ENCODE measurements at regions not wholly inside any gene's neighbourhood (a gene's known extent, or its start where the extent isn't known, plus 50 kb on each side); places are given as distances from the start of the nearest gene placed in this dataset.
A peak's percentile ranks its signal among the peaks of the same experiment; 100 is the strongest.
"Not testable (repeated sequence)": the region's sequence is repeated elsewhere in the genome, so short reads cannot be mapped to it uniquely, and the experiment has no call there.

DNA sequence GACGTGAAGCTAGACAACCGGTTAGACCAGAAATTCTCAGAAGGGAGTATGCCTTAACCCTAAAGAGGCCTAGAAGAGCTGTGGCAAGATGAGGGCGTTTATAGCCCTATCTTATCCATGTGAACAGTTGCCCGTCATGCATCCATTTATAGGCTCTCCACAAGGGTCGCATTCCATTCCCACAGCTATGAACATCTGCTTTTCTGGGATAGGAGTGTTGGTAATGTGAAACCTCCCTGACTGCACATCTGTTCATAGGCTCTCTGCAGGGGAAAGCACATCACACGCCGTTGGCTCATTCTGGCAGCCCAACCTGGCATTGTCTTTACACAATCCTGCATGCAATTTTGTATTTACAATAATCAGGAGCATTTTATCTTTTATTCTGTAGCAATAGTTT lies 485.6 kb downstream of the ACTR3B start:
- DNase-seq = not testable (repeated sequence)

DNA sequence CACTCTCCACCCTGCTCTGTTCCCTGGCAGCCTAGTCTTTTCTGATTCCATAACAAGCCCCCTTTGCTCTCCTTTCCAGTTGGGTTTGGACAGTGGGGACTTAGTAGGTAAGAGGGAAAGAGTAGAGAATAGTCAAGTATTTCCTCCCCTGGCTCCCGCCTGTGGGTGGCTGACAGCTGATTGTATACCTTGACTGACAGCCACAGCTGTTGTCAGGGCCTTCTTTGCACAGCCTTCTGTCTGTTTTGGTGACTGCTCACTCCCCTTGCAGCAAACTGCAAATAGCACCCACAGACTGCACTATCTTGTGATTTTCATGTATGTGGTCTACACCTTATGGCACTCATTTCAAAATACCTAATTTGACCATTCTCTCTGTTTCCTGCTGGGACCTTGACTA lies 486.3 kb downstream of the ACTR3B start:
- DNase-seq = no peak

DNA sequence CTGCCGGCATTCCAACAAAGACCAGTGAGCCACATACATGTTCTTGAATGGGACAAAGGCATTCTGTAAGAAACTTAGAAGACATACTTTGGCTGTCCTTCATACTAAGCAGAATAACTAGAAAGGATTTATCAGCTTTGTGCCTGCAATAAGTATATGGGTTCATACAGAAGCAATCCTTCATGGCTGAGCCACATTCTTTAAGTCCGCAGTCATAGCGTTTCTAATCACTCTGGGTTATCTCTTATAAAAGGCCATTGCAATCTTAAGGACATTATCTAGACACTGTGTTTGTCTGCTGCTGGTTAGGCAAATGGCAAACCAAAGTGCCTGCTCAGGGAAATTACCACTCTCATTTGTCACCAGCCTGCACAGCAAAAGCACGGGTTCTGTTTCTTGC lies 488.4 kb downstream of the ACTR3B start:
- no peak for DNase-seq

DNA sequence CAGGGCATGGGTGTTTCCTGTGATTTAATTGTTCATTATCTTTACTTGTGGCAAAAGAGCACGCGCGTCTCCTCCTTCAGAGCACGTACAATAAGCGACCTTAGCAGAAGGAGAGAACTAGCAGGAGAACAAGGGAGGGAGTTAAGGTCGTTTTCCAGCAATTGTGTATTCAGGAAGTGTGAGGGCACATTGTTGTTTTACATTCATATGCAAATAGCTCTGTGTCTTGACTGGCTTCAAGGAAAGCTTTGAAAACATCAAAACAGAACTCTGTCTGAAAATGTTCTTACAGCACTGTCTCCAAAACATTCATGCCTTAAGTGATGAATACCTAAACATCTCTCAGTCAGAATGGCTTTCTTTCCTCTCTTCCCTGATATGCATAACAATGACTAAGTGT lies 499.1 kb downstream of the ACTR3B start:
- DNase-seq = no peak

DNA sequence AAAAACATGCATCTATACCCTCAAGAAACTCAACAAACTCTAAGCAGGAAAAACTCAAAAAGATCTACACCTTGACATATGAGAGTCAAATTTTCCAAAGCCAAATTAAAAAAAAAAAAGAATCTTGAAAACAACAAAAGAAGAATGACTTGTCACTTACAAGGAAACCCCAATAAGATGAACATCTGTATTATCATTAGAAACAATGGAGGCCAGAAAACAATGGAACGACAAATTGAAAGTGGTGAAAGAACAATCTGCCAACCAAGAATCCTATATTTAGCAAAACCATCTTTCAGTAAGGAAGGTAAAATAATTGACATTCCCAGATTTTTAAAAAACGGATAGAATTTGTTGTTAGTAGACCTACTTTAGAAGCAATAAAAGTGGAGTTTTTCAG lies 516.8 kb downstream of the ACTR3B start:
- DNase-seq = no peak

DNA sequence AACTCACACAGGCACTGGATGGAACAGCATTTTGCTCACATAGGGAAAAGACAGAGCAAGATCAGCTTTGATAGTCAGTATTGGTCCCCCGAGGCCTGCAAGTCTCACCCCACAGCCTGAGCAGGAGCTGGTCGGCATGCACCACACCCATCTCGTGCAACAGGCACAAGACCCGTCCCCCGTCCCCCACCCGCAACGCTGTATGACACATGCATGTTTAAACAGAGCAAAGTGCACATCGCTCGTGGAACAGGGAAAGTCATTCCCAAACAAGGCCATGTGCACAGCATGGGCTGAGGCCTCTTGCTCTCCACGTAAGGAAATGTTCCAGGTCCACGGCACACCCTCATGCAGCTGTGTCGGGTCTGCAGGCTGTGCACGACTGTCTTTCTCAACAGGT lies 527.2 kb downstream of the ACTR3B start:
- no peak for DNase-seq

DNA sequence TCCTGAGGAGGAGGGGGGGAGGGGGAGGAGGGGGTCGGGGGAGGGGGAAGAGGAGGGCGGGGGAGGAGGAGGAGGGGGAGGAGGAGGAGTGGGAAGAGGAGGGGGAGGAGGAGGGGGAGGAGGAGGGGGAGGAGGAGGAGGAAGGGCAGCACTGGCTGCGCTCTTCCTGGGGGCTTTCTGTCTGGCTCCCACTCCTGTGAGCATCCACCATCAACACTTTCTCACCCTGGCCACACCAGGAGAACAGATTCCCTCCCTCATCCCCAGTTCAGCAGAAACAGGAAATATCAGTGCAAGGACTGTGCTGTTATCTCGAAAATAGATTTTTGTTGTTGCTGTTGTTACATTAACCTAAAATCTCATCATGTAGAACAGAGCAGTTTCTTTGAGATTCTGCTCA lies 530.5 kb downstream of the ACTR3B start:
- DNase-seq = no peak

DNA sequence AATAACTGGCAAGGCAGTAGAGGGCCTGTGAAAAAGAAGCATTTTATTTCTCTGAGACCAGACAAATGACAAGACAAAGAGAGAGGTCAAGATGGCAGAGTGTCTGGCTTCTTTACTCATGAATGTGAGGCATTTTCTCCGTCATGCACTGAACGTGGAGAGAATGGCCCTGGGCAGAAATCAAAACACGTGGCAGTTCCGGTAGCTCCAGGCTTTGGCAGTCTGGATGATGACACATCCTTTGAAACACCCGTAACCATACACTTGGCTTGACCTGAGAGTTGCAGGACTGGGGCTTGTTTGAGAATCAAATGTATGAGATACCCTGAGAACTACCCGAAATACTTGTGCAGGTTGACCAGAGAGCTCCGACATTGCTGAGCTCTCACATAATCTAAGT lies 537.6 kb downstream of the ACTR3B start:
- DNase-seq = no peak

DNA sequence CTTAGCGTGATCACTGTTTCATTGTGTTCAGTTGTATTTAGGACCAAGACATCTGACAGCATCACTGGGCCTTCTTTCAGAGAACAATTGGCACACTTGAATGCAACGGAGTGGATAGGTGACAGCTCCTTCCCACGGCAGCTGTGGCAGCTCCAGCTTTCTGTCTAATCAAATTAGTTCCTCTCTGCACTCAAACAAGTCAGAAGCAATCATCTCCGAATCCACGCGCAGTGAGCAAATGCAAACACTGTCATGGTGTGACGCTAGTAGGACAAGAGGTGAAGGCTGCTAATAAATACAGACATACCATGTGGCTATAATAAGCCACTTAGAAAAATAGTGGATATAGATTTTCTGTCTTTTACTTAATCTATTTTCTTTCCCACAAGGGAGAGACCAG lies 542.4 kb downstream of the ACTR3B start:
- DNase-seq = no peak

DNA sequence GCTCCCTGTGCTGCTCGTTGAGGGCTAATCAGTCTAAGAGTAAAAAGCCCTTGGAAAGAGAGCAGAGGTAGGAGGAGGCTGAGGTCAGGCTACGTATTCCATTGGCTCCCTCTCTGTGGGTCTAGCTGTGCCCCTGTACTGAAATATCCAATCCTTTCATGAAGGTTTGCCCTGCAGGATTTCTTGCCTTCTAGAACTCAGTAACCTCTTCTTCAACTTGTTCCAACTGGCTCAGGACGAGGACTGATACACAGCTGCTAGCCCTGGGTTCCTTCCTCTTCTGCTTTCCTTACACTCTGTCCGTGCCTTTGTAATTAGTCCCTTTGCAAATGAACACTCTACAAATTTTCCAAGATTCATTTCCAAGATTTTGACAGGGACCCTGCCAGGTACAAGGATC lies 560.5 kb downstream of the ACTR3B start:
- DNase-seq = no peak

DNA sequence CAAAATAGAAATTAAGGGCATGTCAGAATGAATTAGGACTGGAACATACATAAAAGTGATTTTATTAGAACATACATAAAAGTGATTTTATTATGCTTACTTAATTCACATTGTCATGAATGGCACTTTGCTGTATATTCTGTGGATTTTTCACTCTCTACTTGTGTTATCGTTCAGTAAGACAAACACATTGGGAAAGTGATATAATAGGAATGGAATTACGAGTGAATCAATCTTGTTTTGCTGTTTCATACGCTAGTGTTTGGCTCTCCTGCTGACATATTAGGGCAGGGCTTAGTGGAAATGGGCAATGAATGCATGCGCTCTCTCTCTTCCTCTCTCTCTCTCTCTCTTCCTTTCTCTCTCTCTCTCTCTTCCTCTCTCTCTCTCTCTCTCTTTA lies 561.1 kb downstream of the ACTR3B start:
- no peak for DNase-seq

DNA sequence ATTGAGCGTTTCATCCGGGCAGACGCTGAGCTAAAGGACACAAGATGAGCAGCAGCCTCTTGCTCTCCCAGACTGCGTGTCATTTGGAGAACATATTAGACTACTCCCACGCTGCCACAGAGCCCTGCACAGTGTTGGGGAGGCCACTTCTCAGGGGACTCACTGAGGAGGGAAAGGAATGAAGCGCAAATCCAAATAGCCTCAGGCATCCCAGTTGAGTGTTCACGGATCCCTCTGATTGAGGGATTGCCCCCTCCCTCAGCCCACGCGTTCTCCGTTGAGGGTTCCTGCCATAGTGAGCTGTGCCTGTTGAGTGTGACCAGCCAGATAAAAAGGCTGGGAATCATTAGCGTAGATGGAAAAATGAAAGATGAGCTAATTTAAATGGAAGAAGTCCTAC lies 563.4 kb downstream of the ACTR3B start:
- no peak for DNase-seq

DNA sequence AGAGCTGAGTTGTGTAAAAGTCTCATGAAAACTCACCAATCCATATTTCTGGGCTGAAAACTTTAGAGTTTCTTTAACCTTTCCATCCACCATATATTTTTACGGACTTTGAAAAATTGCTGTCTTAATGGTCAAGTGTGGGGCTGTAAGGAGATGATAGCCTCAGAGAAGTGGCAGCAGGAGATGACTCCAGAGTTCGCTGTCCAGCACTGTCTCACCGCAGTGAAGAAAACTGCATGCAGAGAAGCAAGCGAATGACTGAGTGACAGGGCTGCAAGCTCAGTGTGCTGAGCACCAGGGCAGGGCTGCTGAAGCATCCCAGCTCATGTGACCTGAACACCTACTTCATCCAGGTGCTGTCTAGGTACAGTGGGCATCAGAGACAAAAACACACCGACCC lies 564.5 kb downstream of the ACTR3B start:
- DNase-seq = no peak

DNA sequence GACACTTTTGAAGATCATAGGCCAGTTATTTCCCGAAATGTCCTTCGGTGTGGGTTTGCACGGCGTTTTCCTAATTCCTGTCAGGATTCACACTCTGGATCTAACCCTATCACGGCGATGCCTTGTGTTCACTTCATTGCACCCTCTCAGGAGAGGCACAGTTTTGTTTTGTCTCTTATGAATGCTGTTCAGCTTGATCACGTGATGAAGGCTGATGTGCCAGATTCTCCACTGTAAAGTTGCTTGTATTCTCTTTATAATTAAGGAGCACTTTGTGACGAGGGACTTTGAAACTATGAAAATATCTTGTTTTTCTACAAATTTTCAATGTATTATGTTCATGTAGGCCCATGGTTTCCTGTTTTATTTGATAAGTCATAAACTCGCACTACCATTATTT lies 568.1 kb downstream of the ACTR3B start:
- DNase-seq = no peak

DNA sequence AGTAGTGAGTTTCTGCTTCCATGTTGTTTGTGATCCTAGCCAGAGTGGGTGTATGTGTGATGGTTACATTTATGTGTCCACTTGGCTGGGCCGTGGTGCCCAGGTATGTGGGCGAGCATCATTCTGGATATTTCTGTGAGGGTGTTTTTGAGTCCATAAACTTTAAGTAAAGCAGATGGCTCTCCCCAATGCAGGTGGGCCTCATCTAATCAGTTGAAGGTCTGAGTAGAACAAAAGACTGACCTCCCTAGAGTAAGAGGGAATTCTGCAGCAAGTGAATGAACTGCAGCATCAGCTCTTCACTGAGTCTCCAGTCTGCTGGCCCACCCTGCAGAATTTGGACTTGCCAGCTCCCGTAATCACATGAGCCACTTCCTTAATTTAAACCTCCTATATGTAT lies 571.9 kb downstream of the ACTR3B start:
- DNase-seq = no peak

DNA sequence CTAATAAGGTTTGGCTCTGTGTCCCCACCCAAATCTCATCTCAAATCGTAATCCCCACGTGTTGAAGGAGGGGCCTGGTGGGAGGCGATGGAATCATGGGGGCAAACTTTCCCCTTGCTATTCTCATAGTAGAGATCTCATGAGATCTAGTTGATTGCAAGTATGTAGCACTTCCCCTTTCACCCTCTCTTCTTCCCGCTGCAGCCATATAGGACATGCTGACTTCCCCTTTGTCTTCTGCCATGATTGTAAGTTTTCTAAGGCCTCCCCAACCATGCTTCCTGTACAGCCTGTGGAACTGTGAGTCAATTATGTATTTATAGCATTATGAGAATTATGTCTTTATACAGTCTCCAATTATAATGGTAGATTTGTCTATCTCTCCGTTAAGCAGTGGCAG lies 594.5 kb downstream of the ACTR3B start:
- DNase-seq = peak; percentile 1

DNA sequence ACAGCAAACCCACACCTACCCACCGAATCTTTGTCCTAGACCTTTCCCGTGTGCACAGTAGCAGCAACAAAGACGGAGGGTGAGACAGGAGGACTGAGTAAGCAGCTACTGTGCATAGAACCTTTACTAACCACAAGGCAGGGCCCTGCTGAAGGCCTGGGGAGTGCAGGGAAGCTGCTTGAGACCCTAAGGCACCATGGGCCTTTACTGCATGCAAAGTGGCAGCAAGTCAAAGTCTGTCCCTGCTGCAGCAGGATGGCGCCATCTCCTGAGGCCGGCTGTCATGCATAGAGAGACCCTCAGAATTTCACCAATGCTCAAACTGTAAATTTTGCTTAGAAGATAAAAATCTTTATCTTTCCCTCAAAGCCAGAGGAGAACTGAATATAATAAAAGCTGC lies 610.5 kb downstream of the ACTR3B start:
- no peak for DNase-seq

DNA sequence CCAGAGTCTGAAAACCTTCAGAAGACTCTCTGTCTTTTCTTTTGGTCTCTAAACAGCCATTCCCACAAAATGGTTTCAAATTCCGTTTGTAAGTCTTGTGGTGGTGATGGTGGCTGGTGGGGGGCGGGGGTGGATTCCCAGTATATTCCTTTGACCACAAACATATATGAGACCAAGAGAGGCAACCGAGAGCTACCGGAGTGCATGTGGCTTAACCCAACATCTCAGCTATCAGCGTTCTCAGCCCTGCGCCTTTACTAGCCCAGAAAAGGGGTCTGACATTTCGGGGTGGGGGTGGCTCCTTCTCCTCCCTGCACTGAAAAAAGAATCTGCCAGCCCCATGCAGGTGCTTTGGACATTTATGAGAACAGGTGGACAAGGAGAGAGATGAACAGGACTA lies 621.1 kb downstream of the ACTR3B start:
- no peak for DNase-seq

DNA sequence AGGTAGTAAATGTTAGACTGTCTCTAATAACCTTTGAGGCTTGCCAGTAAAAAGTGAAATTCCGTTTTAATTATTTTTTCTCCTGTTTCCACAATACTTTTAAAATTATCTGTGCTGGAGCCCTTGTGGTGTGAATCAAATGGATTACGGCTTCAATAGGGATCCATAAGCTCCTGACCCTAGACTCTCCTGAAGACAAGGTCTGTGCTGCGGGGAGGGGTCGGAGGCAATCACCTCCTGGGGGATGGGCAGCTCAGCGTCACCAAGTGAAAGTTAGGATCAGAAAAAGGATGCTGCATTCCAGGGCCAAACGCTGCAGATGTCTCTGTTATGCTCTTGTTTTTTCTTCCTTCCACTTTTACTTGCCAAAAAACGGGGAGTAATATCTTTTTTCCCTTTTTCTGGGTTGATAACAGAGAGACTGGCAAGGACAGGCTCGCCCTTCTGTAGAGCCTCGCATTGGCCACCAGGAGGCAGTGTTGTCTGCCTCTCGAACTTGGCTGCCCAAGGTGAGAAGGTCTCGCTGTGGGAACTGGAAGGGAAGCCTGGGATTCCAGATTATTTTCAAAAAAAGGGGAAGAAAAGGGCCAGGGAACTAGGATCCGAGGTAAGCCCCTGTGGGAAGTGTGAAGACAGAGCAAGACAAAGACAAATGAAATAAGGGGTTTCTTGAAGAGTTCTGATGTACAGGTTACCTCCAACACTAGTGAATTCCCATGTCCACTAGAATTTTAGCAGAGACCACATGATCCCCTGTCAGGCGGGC lies 621.9 kb downstream of the ACTR3B start:
- peak; percentile 7 for DNase-seq

DNA sequence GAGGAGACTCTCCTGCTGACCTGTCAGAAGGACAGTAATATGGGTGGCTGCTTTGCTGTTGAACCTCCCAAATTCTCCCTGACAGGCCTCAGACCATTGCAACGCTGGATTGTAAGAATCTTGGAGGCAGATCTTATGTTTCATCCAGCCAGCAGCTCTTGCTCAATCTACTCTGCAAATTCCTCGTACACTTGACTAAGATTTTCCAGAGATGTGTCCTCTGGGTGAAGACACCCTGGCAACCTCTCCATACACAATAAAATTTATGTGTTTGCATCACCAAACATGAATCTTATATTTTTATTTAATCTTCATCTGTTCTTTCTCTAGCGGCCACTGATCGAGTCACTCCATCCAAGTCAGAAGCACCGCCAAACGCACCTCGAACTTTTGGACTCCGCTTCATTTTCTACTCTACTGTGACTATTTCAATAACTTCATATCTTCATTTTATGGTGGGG lies 623.1 kb downstream of the ACTR3B start:
- DNase-seq = no peak

DNA sequence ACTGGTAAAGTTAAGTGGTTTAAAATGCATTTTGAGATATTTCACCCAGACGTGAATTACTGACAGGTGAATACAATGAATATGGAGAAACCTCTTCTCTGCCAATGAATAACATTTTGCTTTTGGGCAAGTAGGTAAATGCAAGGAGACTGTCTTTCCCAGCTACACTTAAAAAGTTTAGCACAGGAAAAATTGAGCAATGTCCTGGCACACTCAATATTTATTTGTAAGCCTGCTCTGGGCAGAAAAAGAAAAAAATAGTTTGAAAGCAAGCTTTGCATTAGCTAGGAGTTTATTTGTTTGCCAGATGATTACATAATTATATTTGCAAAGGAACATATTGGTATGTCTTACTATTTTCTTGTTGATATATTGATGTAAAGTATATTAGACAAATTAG lies 624.2 kb downstream of the ACTR3B start:
- DNase-seq = no peak

DNA sequence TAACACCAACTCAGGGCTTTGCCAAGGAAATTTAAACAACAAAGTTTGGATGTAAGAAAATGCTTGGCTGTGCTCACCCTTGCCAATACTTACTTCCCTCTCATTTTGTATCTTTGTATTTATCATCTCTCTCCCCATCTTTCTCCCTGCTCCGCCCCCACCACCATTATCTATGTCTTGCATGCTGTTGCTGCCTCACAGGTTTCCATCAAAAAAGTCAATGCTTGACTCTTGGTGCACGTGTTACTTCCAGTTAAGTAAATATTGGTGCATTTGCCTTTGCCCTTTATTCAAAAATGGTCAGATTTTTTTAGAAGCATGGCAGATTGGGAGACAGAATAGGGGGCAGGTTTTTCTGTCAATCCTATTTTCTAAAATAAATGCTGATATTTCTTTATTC lies 626.0 kb downstream of the ACTR3B start:
- DNase-seq = no peak

DNA sequence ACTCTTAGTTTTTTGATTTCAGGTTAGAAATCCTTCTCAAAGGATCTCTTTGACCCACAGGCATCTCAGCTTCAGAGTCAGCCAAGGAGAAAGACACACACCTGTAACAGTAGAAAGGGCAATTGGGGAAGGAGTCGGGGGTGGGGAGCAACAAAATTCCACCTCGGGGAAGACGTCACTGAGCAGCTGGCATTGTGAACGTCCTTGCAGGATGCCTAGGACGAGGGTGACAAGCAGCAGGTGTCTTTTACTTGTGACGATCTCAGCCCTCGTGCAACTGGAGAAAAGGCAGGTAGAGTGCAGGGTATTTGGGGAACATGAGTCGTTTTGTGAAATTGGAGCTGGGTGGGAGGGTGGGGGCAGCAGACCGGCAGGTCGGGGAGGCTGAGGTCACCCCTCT lies 627.0 kb downstream of the ACTR3B start:
- DNase-seq = no peak

DNA sequence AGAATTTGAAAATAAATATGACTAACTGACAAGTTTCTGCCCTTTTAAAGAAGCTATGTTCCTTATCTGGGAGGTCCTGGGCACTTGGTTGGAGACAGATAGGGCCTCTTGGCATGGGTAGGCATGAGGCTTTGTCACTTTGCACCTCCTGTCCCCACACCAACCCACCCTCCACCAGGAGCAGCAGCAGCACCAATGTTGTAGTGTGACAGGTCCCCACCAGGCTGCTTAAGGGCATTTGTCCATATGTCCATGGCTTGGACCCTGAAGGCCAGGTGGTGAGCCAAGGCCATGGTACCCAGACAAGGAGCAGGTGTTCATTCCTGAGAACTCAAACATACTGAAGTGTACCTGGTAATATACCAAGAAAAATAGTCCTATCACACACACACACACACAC lies 629.1 kb downstream of the ACTR3B start:
- DNase-seq = no peak

DNA sequence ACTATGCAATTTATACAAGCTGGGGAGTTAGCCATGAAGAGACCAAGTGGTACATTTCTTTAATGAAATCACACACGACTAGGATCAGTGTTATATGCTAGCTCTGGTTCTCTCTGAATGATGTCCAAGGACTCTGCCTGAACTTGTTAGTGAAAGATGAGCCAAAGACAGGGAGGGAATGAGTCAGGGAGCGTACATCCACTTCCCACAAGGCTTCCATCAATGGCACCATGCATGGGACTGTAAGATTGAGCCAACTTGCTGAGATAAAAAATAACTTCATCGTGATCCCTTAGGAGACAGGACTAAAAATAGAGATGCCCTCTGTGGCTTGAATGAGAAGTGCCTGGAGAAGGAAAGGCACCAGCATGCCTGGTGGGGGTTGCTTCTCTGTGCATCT lies 629.7 kb downstream of the ACTR3B start:
- DNase-seq = no peak

DNA sequence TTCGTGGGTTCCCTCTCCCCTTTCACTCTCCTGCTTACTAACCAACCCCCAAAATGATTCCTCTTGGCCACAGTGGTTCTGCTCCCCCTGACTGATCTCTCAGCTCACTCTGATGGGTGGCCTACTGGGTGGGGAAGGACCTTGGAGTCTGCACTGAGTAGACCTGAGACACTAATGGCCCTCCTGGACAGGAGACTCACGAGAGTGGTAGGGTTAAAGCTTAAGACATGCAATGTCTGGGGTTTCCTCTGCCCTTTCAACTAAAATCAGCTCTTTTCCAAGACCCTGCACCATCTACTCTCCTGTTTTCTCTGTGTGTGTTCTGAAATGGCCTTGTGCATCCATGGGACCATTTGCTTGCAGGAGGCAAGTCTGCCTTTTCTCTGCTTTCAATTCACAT lies 631.4 kb downstream of the ACTR3B start:
- no peak for DNase-seq

Data from inflammatory macrophage treated with lipopolysaccharide for 4 hours (primary cell).